GM10248 (cell line): ENCODE measurements at regions not wholly inside any gene's neighbourhood (a gene's known extent, or its start where the extent isn't known, plus 50 kb on each side); places are given as distances from the start of the nearest gene placed in this dataset.

Experiments used
- CTCF ChIA-PET: fragments of 300-600 bp; sonication (Branson Sonifier 250); formaldehyde crosslinking; extraction: SDS; loops from one replicate; lab custom pipeline; 2021; ENCODE audit warnings: antibody characterized with exemption; lab: Yijun Ruan, JAX
- POLR2A ChIA-PET: fragments of 350-650 bp; sonication (Branson Sonifier 250); formaldehyde crosslinking; extraction: SDS; loops from one replicate; lab custom pipeline; 2020; ENCODE audit warnings: antibody characterized with exemption; lab: Yijun Ruan, JAX
- DNase-seq: peaks from one replicate; pipeline ENCODE4 v3.0.0; 2012; ENCODE audit errors: extremely low spot score
- CTCF ChIP-seq: IDR thresholded peaks from 2 replicates; pipeline ENCODE4 v1.5.1; 2012; ENCODE audit warnings: mild to moderate bottlenecking, low read depth; ENCODE audit errors: extremely low read depth, missing control alignments, control extremely low read depth

GRCh38 chr18:26778054-26778393, 87.5 kb downstream of the AQP4 start:
- CTCF ChIA-PET: no interaction called here
- no peak for TF ChIP-seq CTCF
- POLR2A ChIA-PET: no interaction called here
- DNase-seq: no peak

DNA sequence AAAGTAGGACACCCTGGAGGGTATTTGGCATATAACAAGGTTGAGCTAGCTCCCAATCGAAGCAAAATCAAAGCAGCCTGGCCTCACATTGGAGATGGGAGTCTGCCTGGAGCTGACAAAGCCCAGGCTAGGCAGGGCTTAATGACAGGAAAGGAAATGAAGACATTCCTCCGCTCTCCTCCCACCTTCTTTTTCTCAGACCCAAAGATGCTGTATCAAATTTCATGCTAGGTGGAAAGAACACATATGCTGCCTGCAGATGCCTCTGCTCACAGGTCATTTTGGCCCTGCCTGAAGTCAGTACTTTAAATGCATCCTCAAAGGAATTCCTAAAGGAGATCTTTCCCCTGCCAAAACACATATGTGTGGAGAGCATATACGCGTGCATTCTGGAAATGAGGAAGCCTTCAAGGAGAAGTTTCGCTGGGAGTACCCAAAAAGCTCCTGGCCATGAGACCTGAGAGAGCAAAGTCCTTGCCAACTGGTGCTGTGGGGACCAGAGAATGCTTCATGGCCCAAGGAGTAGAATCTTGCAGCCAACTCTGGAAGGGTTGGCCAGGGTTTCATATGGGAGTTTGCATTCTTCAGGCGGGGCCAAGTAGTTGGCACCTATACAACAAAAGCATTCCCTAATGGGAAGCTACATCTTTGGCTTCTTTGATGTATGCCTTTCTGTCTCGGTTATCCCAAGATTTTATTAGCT, 88.0 kb downstream of the AQP4 start:
- ChIA-PET POLR2A (no interaction called here), CTCF (no interaction called here)
- DNase-seq: no peak
- no peak for TF ChIP-seq CTCF

- ChIA-PET POLR2A (no interaction called here), CTCF (no interaction called here)
- TF ChIP-seq CTCF: no peak
- DNase-seq: no peak
Observed at GRCh38 chr18:26772691-26773090, 92.8 kb downstream of the AQP4 start.

GRCh38 chr18:26771524-26771923, 94.0 kb downstream of the AQP4 start:
- ChIA-PET POLR2A (no interaction called here), CTCF (interaction anchor here (0.8 to 1.2 kb wide), 2 partner anchors 9 to 10 kb away, joined by 3 read pairs; no protein-coding TSS in a partner anchor)
- TF ChIP-seq CTCF: no peak
- DNase-seq: no peak

DNA sequence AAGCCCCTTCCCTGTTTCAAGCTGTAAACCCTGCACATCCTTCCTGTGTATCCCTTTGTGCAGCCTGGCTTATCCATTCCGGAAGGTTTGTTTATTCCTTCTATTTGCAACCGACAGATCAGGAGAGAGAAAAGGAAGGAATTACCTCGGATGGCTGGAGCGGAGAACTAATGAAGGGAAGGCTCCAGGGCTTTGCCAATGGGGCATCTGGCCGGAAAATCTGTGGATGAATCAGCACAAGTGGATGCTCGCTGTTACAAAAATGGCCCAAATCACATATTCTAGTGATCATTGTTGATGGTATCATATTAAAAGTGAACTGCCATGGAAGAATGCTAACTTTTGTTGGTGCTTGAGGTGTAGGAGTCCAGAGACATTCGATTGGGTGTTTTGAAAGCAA, 97.1 kb downstream of the AQP4 start:
- DNase-seq: no peak
- TF ChIP-seq CTCF: no peak
- CTCF ChIA-PET: no interaction called here
- POLR2A ChIA-PET: no interaction called here

- CTCF ChIA-PET: no interaction called here
- DNase-seq: no peak
- POLR2A ChIA-PET: no interaction called here
- TF ChIP-seq CTCF: no peak
Observed at GRCh38 chr18:26765498-26765897, 100.0 kb downstream of the AQP4 start.
